Heart left ventricle (tissue), 13 donors: ENCODE measurements at regions not wholly inside any gene's neighbourhood (a gene's known extent, or its start where the extent isn't known, plus 50 kb on each side); places are given as distances from the start of the nearest gene placed in this dataset.

Experiments
- POLR2A ChIP-seq, 2 donors: fragments of 450-650 bp; IDR thresholded peaks; one replicate each; pipeline ENCODE4 v1.6.1; 2017; ENCODE audit warnings: antibody characterized with exemption in 2 of 2, mild to moderate bottlenecking in 2 of 2, moderate library complexity in 2 of 2
- TF ChIP-seq, protein P1 (sequence below), 12 donors: fragments of 200-600 bp; sonication (generic) in 4 of 12; IDR thresholded peaks; one replicate each; pipeline versions ENCODE4 v1.5.0 to v1.8.0; 2018 to 2022; ENCODE audit warnings: antibody characterized with exemption in 12 of 12, mild to moderate bottlenecking in 5 of 12
- donor health status: ischemic (EF 13 %, LVEDD 7.1; RV severe dilation, severe dysfunction).
- donor health status: DM: no; HTN: yes; CAD: no.
- donor health status: DM: no; HTN: no; CAD: no.
- donor health status: ischemic (EF 25% LVEDD 6.9; RV normal size, moderate dysfunction).
- donor health status: ischemic (EF 25% LVEDD 5.7; RV mildly dilated, moderate dysfunction).
- donor health status: ischemic (EF 35%, LVEDD 5.7; RV mildly dilated, moderate dysfunction).
- donor health status: nonischemic (EF 11% LVEDD 7.7; RV severe dilation, severe dysfunction).
- donor health status: DM: yes; HTN: yes; CAD: no.
- donor health status: PGD.
- donor health status: ischemic (EF 29% LVEDD 5.4; RV normal size, mild dysfunction).
- donor health status: nonischemic (EF 23%, LVEDD 6.1; RV moderate dilation, normal function).

DNA sequence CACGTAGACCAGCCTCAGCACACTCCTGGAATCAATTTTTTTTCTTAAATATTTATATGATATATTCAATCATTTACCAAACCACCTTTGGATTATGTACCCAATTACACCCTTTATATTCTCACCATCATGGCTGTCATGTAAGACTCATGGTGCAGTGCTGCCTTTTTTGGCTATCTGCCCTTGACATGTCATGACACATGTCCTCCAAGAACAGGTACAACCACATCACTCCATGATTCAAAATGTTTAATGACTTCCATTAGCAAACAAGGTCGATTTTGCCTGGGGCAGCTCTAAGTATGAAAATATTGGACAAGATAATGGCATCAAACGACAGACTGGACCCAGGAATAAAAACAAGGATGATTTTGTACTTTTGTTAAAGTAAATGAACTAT lies 861.1 kb upstream of the ADAMTS5 start:
- TF ChIP-seq, protein P1, sequence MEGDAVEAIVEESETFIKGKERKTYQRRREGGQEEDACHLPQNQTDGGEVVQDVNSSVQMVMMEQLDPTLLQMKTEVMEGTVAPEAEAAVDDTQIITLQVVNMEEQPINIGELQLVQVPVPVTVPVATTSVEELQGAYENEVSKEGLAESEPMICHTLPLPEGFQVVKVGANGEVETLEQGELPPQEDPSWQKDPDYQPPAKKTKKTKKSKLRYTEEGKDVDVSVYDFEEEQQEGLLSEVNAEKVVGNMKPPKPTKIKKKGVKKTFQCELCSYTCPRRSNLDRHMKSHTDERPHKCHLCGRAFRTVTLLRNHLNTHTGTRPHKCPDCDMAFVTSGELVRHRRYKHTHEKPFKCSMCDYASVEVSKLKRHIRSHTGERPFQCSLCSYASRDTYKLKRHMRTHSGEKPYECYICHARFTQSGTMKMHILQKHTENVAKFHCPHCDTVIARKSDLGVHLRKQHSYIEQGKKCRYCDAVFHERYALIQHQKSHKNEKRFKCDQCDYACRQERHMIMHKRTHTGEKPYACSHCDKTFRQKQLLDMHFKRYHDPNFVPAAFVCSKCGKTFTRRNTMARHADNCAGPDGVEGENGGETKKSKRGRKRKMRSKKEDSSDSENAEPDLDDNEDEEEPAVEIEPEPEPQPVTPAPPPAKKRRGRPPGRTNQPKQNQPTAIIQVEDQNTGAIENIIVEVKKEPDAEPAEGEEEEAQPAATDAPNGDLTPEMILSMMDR (IDR thresholded peaks at IDR 0.05): no peak
- no peak for TF ChIP-seq POLR2A (IDR thresholded peaks at IDR 0.05)
